SK-N-SH (cell line): ENCODE measurements at regions not wholly inside any gene's neighbourhood (a gene's known extent, or its start where the extent isn't known, plus 50 kb on each side); places are given as distances from the start of the nearest gene placed in this dataset.

ENCODE experiments used
- CTCF ChIA-PET: fragments of 300-600, 350-600 bp; formaldehyde crosslinking; extraction: SDS; loops from one replicate; lab custom pipeline; 2021; lab: Yijun Ruan, JAX
- POLR2A ChIA-PET: fragments of 350-600 bp; sonication (Branson Sonifier 250); formaldehyde crosslinking; extraction: SDS; loops from one replicate; lab custom pipeline; 2020; ENCODE audit warnings: antibody characterized with exemption, inconsistent platforms; lab: Yijun Ruan, JAX
- DNase-seq: peaks from one replicate; pipeline ENCODE4 v3.0.0; 2012
- H2AFZ ChIP-seq: fragments of 200-600 bp; sonication (generic); 2 replicates; pipeline ENCODE4 v1.8.1; 2016; ENCODE audit warnings: antibody characterized with exemption, mild to moderate bottlenecking, low read depth
- H3F3A ChIP-seq: fragments of 200-600 bp; sonication (generic); replicated peaks from 2 replicates; pipeline ENCODE3; 2016; ENCODE audit warnings: antibody characterized with exemption, mild to moderate bottlenecking; ENCODE audit not compliant: insufficient read depth
- H3K27ac ChIP-seq, 2 experiments: fragments of 200-500 bp in 1 of 2; fragments of 200-600 bp in 1 of 2; sonication (Bioruptor generic) in 1 of 2; sonication (generic), shearing (Covaris generic) in 1 of 2; 2 replicates each; pipeline versions ENCODE4 v1.5.1 to v1.6.1; 2014 to 2016; ENCODE audit warnings: low read depth in 2 of 2, inconsistent platforms in 1 of 2, low read length in 1 of 2, mild to moderate bottlenecking in 1 of 2, mixed read lengths in 1 of 2
- H3K27me3 ChIP-seq: fragments of 200-600 bp; sonication (generic), shearing (Covaris generic); 2 replicates; pipeline ENCODE4 v1.6.1; 2016; ENCODE audit warnings: mixed run types; ENCODE audit not compliant: insufficient read depth
- H3K36me3 ChIP-seq, 2 experiments: fragments of 200-500 bp in 1 of 2; fragments of 200-600 bp in 1 of 2; sonication (Bioruptor generic) in 1 of 2; sonication (generic) in 1 of 2; replicated peaks in 1 of 2; 2 replicates each; pipeline versions ENCODE3 to v1.5.1; 2014 to 2016; ENCODE audit warnings: low read length in 1 of 2, mild to moderate bottlenecking in 1 of 2; ENCODE audit not compliant: insufficient read depth in 2 of 2, control insufficient read depth in 1 of 2
- H3K4me1 ChIP-seq, 2 experiments: fragments of 200-500 bp in 1 of 2; fragments of 200-600 bp in 1 of 2; sonication (Bioruptor generic) in 1 of 2; sonication (generic), shearing (Covaris generic) in 1 of 2; 2 replicates each; pipeline versions ENCODE4 v1.5.1 to v1.6.1; 2014 to 2016; ENCODE audit warnings: low read depth in 1 of 2, low read length in 1 of 2, mixed run types in 1 of 2; ENCODE audit not compliant: insufficient read depth in 2 of 2, control insufficient read depth in 1 of 2
- H3K4me2 ChIP-seq: fragments of 200-600 bp; sonication (generic), shearing (Covaris generic); 2 replicates; pipeline ENCODE4 v1.6.1; 2017; ENCODE audit warnings: mixed run types
- H3K4me3 ChIP-seq, 2 experiments: fragments of 200-500 bp in 1 of 2; fragments of 200-600 bp in 1 of 2; sonication (Bioruptor generic) in 1 of 2; sonication (generic), shearing (Covaris generic) in 1 of 2; 2 replicates each; pipeline versions ENCODE4 v1.5.1 to v1.8.1; 2014 to 2016; ENCODE audit warnings: low read depth in 2 of 2, inconsistent platforms in 1 of 2, low read length in 1 of 2, mild to moderate bottlenecking in 1 of 2, mixed read lengths in 1 of 2, moderate library complexity in 1 of 2
- H3K79me2 ChIP-seq: fragments of 200-600 bp; sonication (generic); 2 replicates; pipeline ENCODE4 v1.8.1; 2017; ENCODE audit warnings: mild to moderate bottlenecking; ENCODE audit not compliant: insufficient read depth
- H3K9ac ChIP-seq: fragments of 200-600 bp; sonication (generic); 2 replicates; pipeline ENCODE4 v1.6.1; 2017; ENCODE audit warnings: mixed run types
- H3K9me2 ChIP-seq: fragments of 200-600 bp; sonication (generic); 2 replicates; pipeline ENCODE4 v1.6.1; 2017; ENCODE audit warnings: mixed run types
- H3K9me3 ChIP-seq: fragments of 200-600 bp; sonication (generic); 2 replicates; pipeline ENCODE4 v1.6.1; 2017; ENCODE audit warnings: mixed run types, mild to moderate bottlenecking, moderate library complexity
- H4K20me1 ChIP-seq: fragments of 200-600 bp; sonication (generic); 2 replicates; pipeline ENCODE4 v1.6.1; 2017; ENCODE audit warnings: mild to moderate bottlenecking, mixed run types; ENCODE audit not compliant: insufficient read depth
- CHD2 ChIP-seq: fragments of 150-350 bp; IDR thresholded peaks from 2 replicates; pipeline ENCODE4 v1.6.1; 2018; ENCODE audit warnings: low read length; ENCODE audit not compliant: partially characterized antibody
- EP300 ChIP-seq, 2 experiments: IDR thresholded peaks; 2 replicates each; pipeline versions ENCODE4 v1.4.0 to v1.6.1; 2012; ENCODE audit warnings: borderline replicate concordance in 1 of 2, low read depth in 1 of 2, low read length in 1 of 2
- EZH2phosphoT487 ChIP-seq: fragments of 200-600 bp; sonication (generic); IDR thresholded peaks from 2 replicates; pipeline ENCODE4 v1.6.1; 2017; ENCODE audit warnings: low read depth, mixed run types, mild to moderate bottlenecking, antibody characterized with exemption, moderate library complexity, borderline replicate concordance
- FOSL2 ChIP-seq: IDR thresholded peaks from 2 replicates; pipeline ENCODE4 v1.4.0; 2012; ENCODE audit warnings: low read depth, mild to moderate bottlenecking, moderate library complexity, borderline replicate concordance
- FOXM1 ChIP-seq: IDR thresholded peaks from 2 replicates; pipeline ENCODE4 v1.4.0; 2012; ENCODE audit warnings: low read depth, mild to moderate bottlenecking
- GABPA ChIP-seq: IDR thresholded peaks from 2 replicates; pipeline ENCODE4 v1.4.0; 2012; ENCODE audit warnings: low read depth, mild to moderate bottlenecking
- MEF2A ChIP-seq: IDR thresholded peaks from 2 replicates; pipeline ENCODE4 v1.4.0; 2012; ENCODE audit warnings: low read depth, borderline replicate concordance
- MXI1 ChIP-seq: IDR thresholded peaks from 2 replicates; pipeline ENCODE4 v1.6.1; 2012; ENCODE audit warnings: mild to moderate bottlenecking, low read depth, low read length, improper control_type of control experiment
- NFIC ChIP-seq: IDR thresholded peaks from 2 replicates; pipeline ENCODE4 v1.4.0; 2012; ENCODE audit warnings: borderline replicate concordance
- NRF1 ChIP-seq: IDR thresholded peaks from 2 replicates; pipeline ENCODE4 v1.6.1; 2012; ENCODE audit warnings: low read depth, mild to moderate bottlenecking, low read length
- POLR2AphosphoS5 ChIP-seq: IDR thresholded peaks from 2 replicates; pipeline ENCODE4 v1.6.1; 2012; ENCODE audit warnings: low read depth, low read length
- RAD21 ChIP-seq: IDR thresholded peaks from 2 replicates; pipeline ENCODE4 v1.6.1; 2012; ENCODE audit warnings: mild to moderate bottlenecking, low read length
- RFX5 ChIP-seq: IDR thresholded peaks from 2 replicates; pipeline ENCODE4 v1.6.1; 2012; ENCODE audit warnings: mild to moderate bottlenecking, improper control_type of control experiment, low read length
- RXRA ChIP-seq: IDR thresholded peaks from 2 replicates; pipeline ENCODE4 v1.4.0; 2012; ENCODE audit warnings: low read depth, mild to moderate bottlenecking, borderline replicate concordance
- SIN3A ChIP-seq: IDR thresholded peaks from 2 replicates; pipeline ENCODE4 v1.6.1; 2012; ENCODE audit warnings: low read depth, mild to moderate bottlenecking, low read length, moderate library complexity, borderline replicate concordance
- WGBS: methylation state at CpG from one replicate; pipeline ENCODE4 v1.1.6; 2017; ENCODE audit warnings: low lambda C conversion rate; 5-methylcytosine and 5-hydroxymethylcytosine counted together
- TF ChIP-seq, protein P1 (sequence below): IDR thresholded peaks from 2 replicates; pipeline ENCODE4 v1.4.0; 2012; ENCODE audit warnings: low read depth
- TF ChIP-seq, protein P2 (sequence below): fragments of 150-350 bp; IDR thresholded peaks from 2 replicates; pipeline ENCODE4 v1.6.1; 2016; ENCODE audit warnings: mild to moderate bottlenecking, low read depth, low read length
- TF ChIP-seq, protein P3 (sequence below): IDR thresholded peaks from 2 replicates; pipeline ENCODE4 v1.4.0; 2012; ENCODE audit warnings: low read depth, borderline replicate concordance
- TF ChIP-seq, protein P4 (sequence below): IDR thresholded peaks from 2 replicates; pipeline ENCODE4 v1.6.1; 2012; ENCODE audit warnings: mild to moderate bottlenecking, low read depth, low read length, moderate library complexity
- TF ChIP-seq, protein P5 (sequence below): fragments of 200-600 bp; sonication (generic); IDR thresholded peaks from 2 replicates; pipeline ENCODE4 v1.6.1; 2017; ENCODE audit warnings: antibody characterized with exemption, mild to moderate bottlenecking, moderate library complexity

DNA sequence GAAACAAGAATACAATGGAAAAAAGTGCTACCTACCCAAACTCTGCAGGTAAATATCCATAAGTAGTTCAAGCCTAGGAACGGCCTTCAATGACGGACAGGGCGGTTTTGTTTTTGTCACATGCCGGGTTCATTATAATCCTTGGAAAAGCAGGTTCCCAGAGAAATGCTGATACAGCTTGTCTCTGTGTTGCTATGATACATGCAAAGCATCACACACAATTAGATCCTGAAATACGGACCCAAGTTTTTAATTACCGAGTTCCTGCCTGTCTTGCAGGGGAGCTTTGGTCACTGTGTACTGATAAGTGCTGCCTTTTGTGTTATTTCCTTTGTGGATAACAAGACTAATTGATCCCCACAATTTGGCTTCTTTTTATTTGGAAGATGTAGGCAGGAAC is 217.4 kb downstream of the HAPSTR1 start:
- Histone ChIP-seq H3K9ac (no peak overlapping the region), H4K20me1 (no peaks in the 10 kb centered on the region), H3F3A (no peaks in the 10 kb centered on the region), H3K9me3 (no peaks in the 10 kb centered on the region), H3K4me2 (no peak overlapping the region), H3K4me3 (no peak overlapping the region), H2AFZ (no peak overlapping the region), H3K9me2 (no peaks in the 10 kb centered on the region)
- ChIA-PET CTCF (no interaction called here), POLR2A (no interaction called here)
- no peak for DNase-seq
- no peak for TF ChIP-seq MXI1
- TF ChIP-seq, protein P1, sequence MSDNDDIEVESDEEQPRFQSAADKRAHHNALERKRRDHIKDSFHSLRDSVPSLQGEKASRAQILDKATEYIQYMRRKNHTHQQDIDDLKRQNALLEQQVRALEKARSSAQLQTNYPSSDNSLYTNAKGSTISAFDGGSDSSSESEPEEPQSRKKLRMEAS = no peak
- TF ChIP-seq RFX5 = no peak
- TF ChIP-seq FOXM1 = no peak
- TF ChIP-seq, protein P2, sequence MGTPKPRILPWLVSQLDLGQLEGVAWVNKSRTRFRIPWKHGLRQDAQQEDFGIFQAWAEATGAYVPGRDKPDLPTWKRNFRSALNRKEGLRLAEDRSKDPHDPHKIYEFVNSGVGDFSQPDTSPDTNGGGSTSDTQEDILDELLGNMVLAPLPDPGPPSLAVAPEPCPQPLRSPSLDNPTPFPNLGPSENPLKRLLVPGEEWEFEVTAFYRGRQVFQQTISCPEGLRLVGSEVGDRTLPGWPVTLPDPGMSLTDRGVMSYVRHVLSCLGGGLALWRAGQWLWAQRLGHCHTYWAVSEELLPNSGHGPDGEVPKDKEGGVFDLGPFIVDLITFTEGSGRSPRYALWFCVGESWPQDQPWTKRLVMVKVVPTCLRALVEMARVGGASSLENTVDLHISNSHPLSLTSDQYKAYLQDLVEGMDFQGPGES = no peak
- no peak for TF ChIP-seq POLR2AphosphoS5
- no peak for TF ChIP-seq FOSL2
- no peak for TF ChIP-seq SIN3A
- no peak for TF ChIP-seq CHD2
- TF ChIP-seq EZH2phosphoT487 = no peak
- no peak for TF ChIP-seq RAD21
- no peak for TF ChIP-seq RXRA
- TF ChIP-seq NFIC = no peak
- no peak for TF ChIP-seq NRF1
- TF ChIP-seq, all 33 proteins: peak for 0
- Histone ChIP-seq H3K27me3 (no peaks in the 10 kb centered on the region), H3K79me2 (no peaks in the 10 kb centered on the region), H3K36me3 (no peaks in the 10 kb centered on the region), H3K27ac (no peak overlapping the region), H3K4me1 (peaks cover 0 to 5% of the 10 kb centered on the region in 2 experiments; a peak in 1 of 4 replicates)
- WGBS = 33% methylated on average over 6 of the region's 6 CpGs

DNA sequence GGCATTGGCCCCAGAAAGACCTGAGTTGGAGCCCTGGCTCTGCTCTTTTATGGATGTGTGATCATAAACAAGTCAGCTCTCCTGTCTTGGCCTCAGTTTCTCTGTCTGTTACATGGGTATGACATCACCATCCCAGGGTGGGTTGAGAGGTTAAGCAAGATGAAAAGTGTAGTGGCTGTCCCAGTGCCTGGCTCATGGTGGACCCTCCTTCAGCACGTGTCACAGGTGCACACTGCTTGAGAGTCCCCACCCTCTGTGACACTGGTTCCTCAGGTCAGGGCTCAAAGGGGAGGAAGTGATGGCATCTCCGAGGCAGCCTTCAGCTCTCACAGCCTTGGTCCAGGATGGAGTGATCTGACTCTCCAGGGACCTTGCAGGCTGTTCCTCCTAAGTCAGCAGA is 218.4 kb downstream of the HAPSTR1 start:
- no peaks in the 10 kb centered on the region for H3F3A ChIP-seq
- H3K9me2 ChIP-seq = no peaks in the 10 kb centered on the region
- no CpG with 5 or more reads among the region's 2 CpGs for WGBS
- no peak overlapping the region for H3K4me2 ChIP-seq
- no peak overlapping the region for H2AFZ ChIP-seq
- no peaks in the 10 kb centered on the region for H3K79me2 ChIP-seq
- H3K9me3 ChIP-seq = no peaks in the 10 kb centered on the region
- POLR2A ChIA-PET = no interaction called here
- peaks cover 0 to 5% of the 10 kb centered on the region in 2 experiments; a peak in 1 of 4 replicates for H3K4me1 ChIP-seq
- no peak overlapping the region for H3K27ac ChIP-seq
- no peaks in the 10 kb centered on the region for H3K27me3 ChIP-seq
- H3K9ac ChIP-seq = no peak overlapping the region
- no peak overlapping the region for H3K4me3 ChIP-seq
- H4K20me1 ChIP-seq = no peaks in the 10 kb centered on the region
- CTCF ChIA-PET = no interaction called here
- no peak for DNase-seq
- no peaks in the 10 kb centered on the region for H3K36me3 ChIP-seq
- TF ChIP-seq EP300 (IDR thresholded peaks at IDR 0.05; ENCODE audit: borderline replicate concordance in 1 of 2, low read depth in 1 of 2, low read length in 1 of 2) (no peak), GABPA (no peak), POLR2AphosphoS5 (no peak), FOXM1 (no peak), RFX5 (no peak), SIN3A (no peak), MEF2A (no peak)
- TF ChIP-seq, protein P3, sequence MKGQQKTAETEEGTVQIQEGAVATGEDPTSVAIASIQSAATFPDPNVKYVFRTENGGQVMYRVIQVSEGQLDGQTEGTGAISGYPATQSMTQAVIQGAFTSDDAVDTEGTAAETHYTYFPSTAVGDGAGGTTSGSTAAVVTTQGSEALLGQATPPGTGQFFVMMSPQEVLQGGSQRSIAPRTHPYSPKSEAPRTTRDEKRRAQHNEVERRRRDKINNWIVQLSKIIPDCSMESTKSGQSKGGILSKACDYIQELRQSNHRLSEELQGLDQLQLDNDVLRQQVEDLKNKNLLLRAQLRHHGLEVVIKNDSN = no peak
- TF ChIP-seq, protein P4, sequence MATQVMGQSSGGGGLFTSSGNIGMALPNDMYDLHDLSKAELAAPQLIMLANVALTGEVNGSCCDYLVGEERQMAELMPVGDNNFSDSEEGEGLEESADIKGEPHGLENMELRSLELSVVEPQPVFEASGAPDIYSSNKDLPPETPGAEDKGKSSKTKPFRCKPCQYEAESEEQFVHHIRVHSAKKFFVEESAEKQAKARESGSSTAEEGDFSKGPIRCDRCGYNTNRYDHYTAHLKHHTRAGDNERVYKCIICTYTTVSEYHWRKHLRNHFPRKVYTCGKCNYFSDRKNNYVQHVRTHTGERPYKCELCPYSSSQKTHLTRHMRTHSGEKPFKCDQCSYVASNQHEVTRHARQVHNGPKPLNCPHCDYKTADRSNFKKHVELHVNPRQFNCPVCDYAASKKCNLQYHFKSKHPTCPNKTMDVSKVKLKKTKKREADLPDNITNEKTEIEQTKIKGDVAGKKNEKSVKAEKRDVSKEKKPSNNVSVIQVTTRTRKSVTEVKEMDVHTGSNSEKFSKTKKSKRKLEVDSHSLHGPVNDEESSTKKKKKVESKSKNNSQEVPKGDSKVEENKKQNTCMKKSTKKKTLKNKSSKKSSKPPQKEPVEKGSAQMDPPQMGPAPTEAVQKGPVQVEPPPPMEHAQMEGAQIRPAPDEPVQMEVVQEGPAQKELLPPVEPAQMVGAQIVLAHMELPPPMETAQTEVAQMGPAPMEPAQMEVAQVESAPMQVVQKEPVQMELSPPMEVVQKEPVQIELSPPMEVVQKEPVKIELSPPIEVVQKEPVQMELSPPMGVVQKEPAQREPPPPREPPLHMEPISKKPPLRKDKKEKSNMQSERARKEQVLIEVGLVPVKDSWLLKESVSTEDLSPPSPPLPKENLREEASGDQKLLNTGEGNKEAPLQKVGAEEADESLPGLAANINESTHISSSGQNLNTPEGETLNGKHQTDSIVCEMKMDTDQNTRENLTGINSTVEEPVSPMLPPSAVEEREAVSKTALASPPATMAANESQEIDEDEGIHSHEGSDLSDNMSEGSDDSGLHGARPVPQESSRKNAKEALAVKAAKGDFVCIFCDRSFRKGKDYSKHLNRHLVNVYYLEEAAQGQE = no peak
- TF ChIP-seq, protein P5, sequence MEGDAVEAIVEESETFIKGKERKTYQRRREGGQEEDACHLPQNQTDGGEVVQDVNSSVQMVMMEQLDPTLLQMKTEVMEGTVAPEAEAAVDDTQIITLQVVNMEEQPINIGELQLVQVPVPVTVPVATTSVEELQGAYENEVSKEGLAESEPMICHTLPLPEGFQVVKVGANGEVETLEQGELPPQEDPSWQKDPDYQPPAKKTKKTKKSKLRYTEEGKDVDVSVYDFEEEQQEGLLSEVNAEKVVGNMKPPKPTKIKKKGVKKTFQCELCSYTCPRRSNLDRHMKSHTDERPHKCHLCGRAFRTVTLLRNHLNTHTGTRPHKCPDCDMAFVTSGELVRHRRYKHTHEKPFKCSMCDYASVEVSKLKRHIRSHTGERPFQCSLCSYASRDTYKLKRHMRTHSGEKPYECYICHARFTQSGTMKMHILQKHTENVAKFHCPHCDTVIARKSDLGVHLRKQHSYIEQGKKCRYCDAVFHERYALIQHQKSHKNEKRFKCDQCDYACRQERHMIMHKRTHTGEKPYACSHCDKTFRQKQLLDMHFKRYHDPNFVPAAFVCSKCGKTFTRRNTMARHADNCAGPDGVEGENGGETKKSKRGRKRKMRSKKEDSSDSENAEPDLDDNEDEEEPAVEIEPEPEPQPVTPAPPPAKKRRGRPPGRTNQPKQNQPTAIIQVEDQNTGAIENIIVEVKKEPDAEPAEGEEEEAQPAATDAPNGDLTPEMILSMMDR = no peak
- TF ChIP-seq, protein P2 = no peak
